Peyer's patch (tissue), 4 donors: ENCODE measurements at regions not wholly inside any gene's neighbourhood (a gene's known extent, or its start where the extent isn't known, plus 50 kb on each side); places are given as distances from the start of the nearest gene placed in this dataset.

Experiments used
- DNase-seq, 3 donors: peaks; one replicate each; pipeline ENCODE4 v3.0.0-alpha.2; 2017 to 2019
- H3K27ac ChIP-seq, 4 donors: fragments of 200-600 bp; sonication (generic); one replicate each; pipeline ENCODE4 v1.5.1; 2016 to 2019
- H3K27me3 ChIP-seq, 2 donors: fragments of 200-600 bp; sonication (generic); one replicate each; pipeline ENCODE4 v1.5.1; 2019
- H3K36me3 ChIP-seq, 3 donors: fragments of 200-600 bp; sonication (generic); one replicate each; pipeline ENCODE4 v1.5.1; 2016 to 2019
- H3K4me1 ChIP-seq, 4 donors: fragments of 200-600 bp; sonication (generic); one replicate each; pipeline ENCODE4 v1.5.1; 2016 to 2019
- H3K4me3 ChIP-seq, 4 donors: fragments of 200-600 bp; sonication (generic); 1 replicate in 3 of 4; 2 replicates in 1 of 4; pipeline ENCODE4 v1.5.1; 2016 to 2019; ENCODE audit warnings: mild to moderate bottlenecking in 1 of 4
- H3K9me3 ChIP-seq, 4 donors: fragments of 200-600 bp; sonication (generic); one replicate each; pipeline ENCODE4 v1.5.1; 2016 to 2019; ENCODE audit warnings: mild to moderate bottlenecking in 1 of 4
- CTCF ChIP-seq, 6 experiments: fragments of 450-650 bp in 4 of 6; fragments of 200-600 bp in 2 of 6; sonication (generic) in 1 of 6; IDR thresholded peaks; one replicate each; pipeline ENCODE4 v1.5.1; 2017 to 2019; ENCODE audit warnings: antibody characterized with exemption in 6 of 6, mild to moderate bottlenecking in 3 of 6, moderate library complexity in 1 of 6
- POLR2A ChIP-seq, 2 donors: fragments of 450-650 bp; IDR thresholded peaks; one replicate each; pipeline ENCODE4 v1.5.1; 2017; ENCODE audit warnings: antibody characterized with exemption in 2 of 2, mild to moderate bottlenecking in 2 of 2, moderate library complexity in 2 of 2

GRCh38 chr18:26648509-26649192, 100.3 kb upstream of the KCTD1 start:
- Histone ChIP-seq H3K4me1 (no peaks in the 10 kb centered on the region), H3K9me3 (no peaks in the 10 kb centered on the region), H3K36me3 (no peaks in the 10 kb centered on the region), H3K4me3 (no peak overlapping the region), H3K27me3 (no peaks in the 10 kb centered on the region), H3K27ac (no peak overlapping the region)
- no peak for DNase-seq
- no peak for TF ChIP-seq CTCF (IDR thresholded peaks at IDR 0.05)
- no peak for TF ChIP-seq POLR2A (IDR thresholded peaks at IDR 0.05)

GRCh38 chr18:26646901-26647300, 98.5 kb upstream of the KCTD1 start:
- no peaks in the 10 kb centered on the region for H3K9me3 ChIP-seq
- no peak overlapping the region for H3K27ac ChIP-seq
- DNase-seq = no peak

GRCh38 chr18:26642440-26643348, 94.3 kb upstream of the KCTD1 start:
- H3K27ac ChIP-seq = no peak overlapping the region
- H3K4me1 ChIP-seq = no peaks in the 10 kb centered on the region
- no peak overlapping the region for H3K4me3 ChIP-seq
- H3K36me3 ChIP-seq = no peaks in the 10 kb centered on the region
- no peak for DNase-seq
- TF ChIP-seq POLR2A (IDR thresholded peaks at IDR 0.05) = no peak
- no peaks in the 10 kb centered on the region for H3K9me3 ChIP-seq
- no peaks in the 10 kb centered on the region for H3K27me3 ChIP-seq

More at GRCh38 chr18:26646901-26647300, 98.5 kb upstream of the KCTD1 start:
- H3K4me1 ChIP-seq = no peaks in the 10 kb centered on the region
- no peaks in the 10 kb centered on the region for H3K27me3 ChIP-seq
- H3K4me3 ChIP-seq = no peak overlapping the region
- no peak for TF ChIP-seq POLR2A (IDR thresholded peaks at IDR 0.05)
- TF ChIP-seq CTCF (IDR thresholded peaks at IDR 0.05) = no peak
- H3K36me3 ChIP-seq = no peaks in the 10 kb centered on the region

GRCh38 chr18:26640541-26640940, 92.2 kb upstream of the KCTD1 start:
- no peak for TF ChIP-seq POLR2A (IDR thresholded peaks at IDR 0.05)
- no peak for TF ChIP-seq CTCF (IDR thresholded peaks at IDR 0.05)

GRCh38 chr18:26639149-26639548, 90.8 kb upstream of the KCTD1 start:
- H3K27ac ChIP-seq = no peak overlapping the region
- TF ChIP-seq CTCF (IDR thresholded peaks at IDR 0.05) = no peak
- TF ChIP-seq POLR2A (IDR thresholded peaks at IDR 0.05) = no peak
- no peaks in the 10 kb centered on the region for H3K27me3 ChIP-seq
- H3K4me1 ChIP-seq = no peaks in the 10 kb centered on the region
- no peaks in the 10 kb centered on the region for H3K9me3 ChIP-seq
- no peak for DNase-seq
- H3K4me3 ChIP-seq = no peak overlapping the region
- H3K36me3 ChIP-seq = no peaks in the 10 kb centered on the region

More at GRCh38 chr18:26640541-26640940, 92.2 kb upstream of the KCTD1 start:
- no peaks in the 10 kb centered on the region for H3K9me3 ChIP-seq
- no peaks in the 10 kb centered on the region for H3K4me1 ChIP-seq
- no peak overlapping the region for H3K27ac ChIP-seq
- DNase-seq = no peak
- no peak overlapping the region for H3K4me3 ChIP-seq
- H3K27me3 ChIP-seq = no peaks in the 10 kb centered on the region
- no peaks in the 10 kb centered on the region for H3K36me3 ChIP-seq

- H3K9me3 ChIP-seq = no peaks in the 10 kb centered on the region
- no peak for DNase-seq
- H3K4me1 ChIP-seq = no peaks in the 10 kb centered on the region
- no peaks in the 10 kb centered on the region for H3K27me3 ChIP-seq
- H3K36me3 ChIP-seq = no peaks in the 10 kb centered on the region
- H3K4me3 ChIP-seq = no peak overlapping the region
- no peak for TF ChIP-seq POLR2A (IDR thresholded peaks at IDR 0.05)
- no peak for TF ChIP-seq CTCF (IDR thresholded peaks at IDR 0.05)
- no peak overlapping the region for H3K27ac ChIP-seq
Observed at GRCh38 chr18:26637983-26638382, 89.6 kb upstream of the KCTD1 start.
